Stimulated activated CD8-positive, alpha-beta memory T cell treated with anti-CD3 and anti-CD28 coated beads, Interleukin-12 subunit alpha, Interleukin-12 subunit beta, amount 100 ng/mL, for 24 hours (primary cell): ENCODE measurements at regions not wholly inside any gene's neighbourhood (a gene's known extent, or its start where the extent isn't known, plus 50 kb on each side); places are given as distances from the start of the nearest gene placed in this dataset.
"Not testable (repeated sequence)": the region's sequence is repeated elsewhere in the genome, so short reads cannot be mapped to it uniquely, and the experiment has no call there.

Experiments used
- DNase-seq: peaks from one replicate; pipeline ENCODE4 v3.0.0-alpha.2; 2020; ENCODE audit errors: extremely low read depth

DNA sequence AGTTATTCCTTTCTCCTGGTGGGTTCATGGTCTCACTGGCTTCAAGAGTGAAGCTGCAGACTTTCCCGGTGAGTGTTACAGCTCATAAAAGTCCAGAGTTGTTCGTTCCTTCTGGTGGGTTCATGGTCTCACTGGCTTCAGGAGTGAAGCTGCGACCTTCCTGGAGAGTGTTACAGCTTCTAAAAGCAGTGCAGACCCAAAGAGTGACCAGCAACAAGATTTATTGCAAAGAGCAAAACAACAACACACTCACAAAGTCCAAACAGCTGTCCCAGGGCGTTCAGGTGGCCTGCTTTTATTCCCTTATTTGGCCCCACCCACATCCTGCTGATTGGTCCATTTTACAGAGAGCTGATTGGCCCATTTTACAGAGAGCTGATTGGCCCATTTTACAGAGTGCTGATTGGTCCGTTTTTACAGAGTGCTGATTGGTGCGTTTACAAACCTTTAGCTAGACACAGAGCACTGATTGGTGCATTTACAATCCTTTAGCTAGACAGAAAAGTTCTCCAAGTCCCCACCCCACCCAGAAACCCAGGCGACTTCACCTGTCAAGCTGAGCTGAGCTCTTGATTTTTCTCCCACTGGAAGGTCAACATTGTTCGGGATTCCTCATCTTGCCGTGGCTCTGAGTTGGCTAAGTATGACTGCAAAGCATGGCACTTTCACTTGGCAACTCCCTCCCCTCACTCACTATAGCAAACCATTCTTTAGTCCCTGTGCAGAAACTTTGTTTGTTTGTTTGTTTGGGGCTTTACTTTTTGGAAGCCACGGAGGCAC, 87.3 kb upstream of the EEPD1 start:
- DNase-seq: not testable (repeated sequence)

DNA sequence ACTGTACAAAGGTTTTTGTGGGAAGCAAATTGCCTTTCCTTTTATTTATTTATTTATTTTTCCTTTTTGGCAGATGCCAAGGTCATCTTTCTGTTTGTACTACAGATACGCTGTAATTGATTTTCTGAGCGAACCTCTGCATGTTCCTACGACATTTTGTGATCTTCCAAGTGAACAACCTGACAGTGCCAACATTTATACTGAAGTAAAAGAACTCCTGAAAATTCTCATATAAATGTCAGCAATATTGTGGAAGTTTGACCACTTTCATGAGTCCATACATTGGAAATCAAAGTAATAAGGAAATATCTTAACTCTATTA, 86.8 kb upstream of the EEPD1 start:
- DNase-seq: no peak

DNA sequence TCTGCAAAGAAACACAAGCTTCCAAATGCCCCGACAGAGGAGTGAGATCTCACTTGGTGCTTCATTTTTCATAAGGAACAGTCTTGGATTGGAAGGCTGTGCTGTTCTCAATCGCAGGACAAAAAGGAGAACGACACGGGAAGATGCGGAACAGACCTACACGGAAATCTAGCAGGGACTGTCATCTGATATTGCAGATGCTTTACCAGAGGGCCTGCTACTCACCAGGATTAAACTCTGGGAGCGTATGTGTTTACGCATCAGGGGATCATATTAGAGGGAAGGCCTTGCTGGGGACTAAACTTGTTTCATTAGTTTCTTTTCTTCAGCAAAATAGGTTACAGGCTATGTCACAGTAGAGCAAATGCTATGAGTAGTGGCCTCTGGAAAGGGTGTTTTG, 82.8 kb upstream of the EEPD1 start:
- DNase-seq: no peak

DNA sequence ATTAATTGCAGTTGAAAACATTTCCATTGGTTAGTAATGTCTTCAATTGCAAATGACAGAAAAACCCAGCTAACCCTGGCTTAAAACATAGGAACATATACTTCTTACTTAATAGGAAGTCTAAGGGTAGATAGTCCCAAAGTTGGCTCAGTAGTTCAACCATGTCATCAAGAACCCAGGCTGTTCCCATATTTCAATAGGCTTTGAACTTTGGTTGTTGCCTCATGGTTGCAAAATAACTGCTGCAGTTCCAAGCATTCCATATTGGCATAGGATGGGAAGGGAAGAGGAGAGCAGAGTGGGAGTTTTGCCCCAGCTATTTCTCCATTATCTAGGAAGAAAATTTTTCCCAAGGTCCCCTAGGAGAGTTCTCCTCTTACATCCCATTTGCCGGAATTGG, 81.4 kb upstream of the EEPD1 start:
- DNase-seq: no peak

DNA sequence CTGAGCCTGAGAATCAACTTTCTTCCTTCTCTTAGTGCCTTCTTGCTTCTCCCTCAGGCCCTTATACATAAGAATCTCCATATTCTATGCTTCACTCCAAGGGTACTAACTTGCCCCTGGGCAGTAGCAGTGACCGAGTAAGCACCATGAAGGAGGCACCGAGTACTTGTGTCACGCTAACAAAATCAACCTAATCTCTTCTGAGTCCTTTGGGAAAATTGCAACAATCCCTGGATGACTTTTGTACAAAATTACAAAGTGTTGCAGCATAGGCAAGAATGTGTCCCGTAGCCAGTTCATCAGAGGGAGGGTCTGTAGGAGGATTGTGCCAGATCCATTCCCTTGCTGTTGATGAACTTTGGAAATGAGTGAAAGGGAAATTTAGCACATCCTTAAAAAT, 80.4 kb upstream of the EEPD1 start:
- no peak for DNase-seq

DNA sequence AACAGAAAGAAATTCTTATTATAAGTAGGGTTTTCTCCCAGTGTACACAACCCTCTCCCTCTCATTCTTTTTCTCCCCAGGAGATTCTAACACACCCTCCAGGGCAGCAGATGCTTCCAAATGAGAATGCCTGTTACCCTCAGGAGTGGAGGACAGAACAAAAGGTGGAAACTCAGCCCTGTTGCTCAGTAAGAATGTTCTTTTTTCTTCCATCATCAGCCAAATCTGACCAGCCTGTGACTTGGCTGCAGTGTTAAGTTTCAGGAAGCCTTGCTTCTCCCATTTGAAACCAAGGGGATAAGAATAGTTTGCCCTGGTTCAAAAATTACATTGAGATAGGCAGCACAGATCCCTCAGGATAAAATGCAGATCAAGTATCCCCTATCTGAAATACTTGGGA, 77.5 kb upstream of the EEPD1 start:
- no peak for DNase-seq

DNA sequence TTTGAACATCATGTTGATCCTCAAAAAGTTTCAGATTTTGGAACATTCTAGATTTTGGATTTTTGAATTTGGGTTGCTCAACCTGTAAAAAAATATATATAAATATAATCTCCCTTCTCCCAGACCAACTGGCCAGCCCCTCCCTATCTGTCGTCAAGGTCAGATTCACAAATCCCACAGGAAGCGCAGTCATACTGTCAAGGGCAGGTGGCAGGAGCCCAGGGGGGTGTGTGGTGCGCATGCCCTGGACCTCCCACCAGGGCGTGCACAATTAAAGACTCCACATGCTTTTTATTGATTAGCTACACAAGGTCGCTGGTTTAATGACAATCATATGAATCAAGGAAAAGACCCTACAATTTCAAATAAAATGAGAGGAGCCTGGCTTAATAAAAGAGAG, 77.0 kb upstream of the EEPD1 start:
- no peak for DNase-seq

DNA sequence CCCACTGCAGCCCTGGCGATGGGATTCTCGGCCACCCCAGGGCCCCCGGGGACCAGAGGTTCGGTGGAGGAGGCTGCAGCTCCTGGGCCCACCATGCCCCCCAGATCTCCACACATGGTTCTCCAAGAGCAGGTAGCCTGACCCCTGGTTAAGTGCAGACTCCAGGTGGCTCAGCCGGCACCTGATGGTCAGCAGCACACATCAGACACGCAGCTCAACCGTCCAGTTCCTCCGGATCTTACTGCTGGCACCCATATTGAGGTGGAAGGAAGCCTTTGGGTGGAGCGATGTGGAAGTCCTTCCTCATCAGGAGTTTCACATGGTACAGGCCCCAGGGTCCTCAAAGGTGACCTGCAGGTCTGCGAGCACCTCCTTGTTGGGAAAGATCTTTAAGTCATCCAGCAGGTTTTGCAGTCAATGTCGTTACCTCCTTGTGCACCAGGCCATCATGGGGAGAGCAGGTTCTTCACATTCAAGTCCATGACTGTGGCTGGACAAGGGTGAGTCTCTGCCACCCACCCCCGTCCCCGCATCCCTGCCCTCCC, 74.2 kb upstream of the EEPD1 start:
- no peak for DNase-seq

DNA sequence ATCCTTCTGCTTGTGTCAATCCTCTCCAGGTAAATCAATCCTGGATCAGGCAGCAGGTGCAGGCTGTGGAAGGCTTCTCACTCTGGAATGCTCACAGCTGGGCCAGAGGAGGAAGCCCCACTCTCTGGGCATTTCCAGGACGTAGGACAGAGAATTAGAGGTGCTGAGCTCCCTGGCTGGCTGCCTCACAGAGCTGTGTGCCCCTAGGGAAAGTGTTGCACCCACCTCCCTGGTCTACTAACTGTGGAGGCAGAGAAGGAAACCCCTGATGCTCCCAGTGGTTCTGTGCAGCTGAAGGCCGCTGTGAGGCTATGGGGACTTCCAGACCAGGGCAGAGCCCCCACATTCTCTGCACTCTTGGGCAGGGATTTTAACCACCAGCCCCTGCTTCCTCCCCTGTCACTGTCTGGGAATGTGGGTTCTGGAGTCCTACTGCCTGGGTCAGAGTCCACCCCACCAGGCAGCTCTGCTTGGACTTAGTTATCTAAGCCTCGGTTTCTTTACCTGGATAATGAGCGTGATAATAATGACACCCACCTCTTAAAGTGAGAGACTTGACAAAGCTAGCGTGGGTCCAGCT, 73.5 kb upstream of the EEPD1 start:
- no peak for DNase-seq

DNA sequence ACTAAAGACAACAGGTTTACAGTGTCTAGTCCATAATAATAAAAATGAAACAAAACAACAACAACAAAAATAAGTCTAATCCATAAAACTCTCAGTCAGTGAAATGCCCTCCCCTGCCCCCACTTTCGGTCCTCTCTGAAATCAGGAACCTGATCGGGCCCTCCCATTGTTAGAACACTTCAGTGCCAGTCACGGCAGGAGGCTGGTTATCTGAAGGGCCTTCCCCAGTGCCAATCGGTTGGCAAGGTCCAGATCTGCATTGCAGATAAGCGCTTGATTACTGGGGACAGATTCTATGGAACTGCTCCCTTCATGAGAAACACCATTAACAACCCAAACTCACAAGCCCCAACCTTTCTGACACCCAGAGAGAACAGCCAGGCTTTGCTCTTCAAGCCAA, 72.2 kb upstream of the EEPD1 start:
- DNase-seq: no peak

DNA sequence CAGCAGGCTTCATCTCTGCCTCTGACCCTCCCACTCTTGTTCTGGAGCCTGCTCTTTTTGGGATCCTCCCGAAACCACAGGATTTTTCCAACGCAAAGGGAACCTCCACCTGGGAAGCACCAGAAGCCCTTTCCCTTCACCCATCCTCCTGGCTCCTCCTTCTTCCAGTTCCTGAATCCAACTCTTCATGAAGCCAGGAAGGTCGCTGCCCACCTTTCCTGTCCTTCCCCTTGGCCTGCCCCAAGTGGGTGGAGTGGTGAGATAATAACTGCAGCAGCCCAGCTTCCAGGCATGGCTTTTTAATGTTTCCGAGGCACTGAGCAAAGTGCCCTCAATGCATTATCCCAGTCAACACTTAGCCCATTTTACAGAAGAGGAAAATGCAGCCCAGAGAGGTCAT, 70.8 kb upstream of the EEPD1 start:
- no peak for DNase-seq

DNA sequence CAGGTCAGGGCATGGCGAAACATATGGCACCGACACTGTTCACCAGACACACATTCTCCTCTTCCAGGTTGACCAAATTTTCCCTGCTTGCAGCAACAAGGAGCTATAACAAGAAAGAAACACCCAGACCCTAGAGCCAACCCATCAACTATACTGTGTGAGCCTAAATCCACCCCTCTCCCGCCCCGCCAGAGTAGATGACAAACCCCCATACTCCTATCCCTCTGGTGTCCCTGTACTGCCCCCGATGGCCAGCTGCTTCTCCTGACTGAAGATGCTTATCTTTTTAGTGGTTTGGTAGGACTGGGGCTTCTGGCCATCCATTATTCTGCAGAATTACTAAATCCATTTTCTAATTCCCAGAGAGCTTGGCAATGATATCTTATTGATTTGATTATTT, 70.1 kb upstream of the EEPD1 start:
- no peak for DNase-seq

DNA sequence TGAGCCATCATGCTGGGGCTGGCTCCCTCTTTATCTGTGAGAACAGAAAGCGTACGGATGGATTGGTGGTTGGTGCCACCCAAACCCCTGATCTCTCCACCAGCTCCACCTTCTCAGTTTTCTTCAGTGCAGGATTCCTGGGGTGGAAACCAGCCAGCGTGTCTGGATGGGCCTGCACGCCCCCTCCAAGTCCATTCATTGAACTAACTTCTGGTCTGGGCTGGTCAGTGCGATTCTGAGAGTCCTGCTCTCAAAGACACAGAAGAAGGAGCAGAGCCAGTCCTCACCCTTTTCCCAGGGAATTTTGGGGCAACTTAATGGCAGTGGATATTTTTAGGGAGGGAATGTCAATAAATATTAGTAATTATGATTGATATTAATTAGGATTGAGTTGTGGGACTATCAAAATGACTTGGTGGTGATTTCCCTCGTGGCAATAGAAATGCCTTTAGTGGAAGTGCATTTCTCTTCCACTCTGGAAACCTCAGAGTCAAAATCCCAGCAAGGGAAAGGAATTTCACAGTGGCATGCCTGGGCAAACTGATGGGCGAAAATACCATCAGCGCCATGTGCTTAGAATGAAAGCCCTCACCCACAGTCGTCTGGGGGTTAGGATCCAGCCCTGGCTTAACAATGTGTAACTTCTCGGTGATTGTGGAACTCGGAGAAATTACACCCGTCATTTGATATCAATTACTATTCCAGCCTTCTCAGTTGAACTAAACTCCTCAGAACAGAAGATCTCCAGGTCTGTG, 69.3 kb upstream of the EEPD1 start:
- DNase-seq: no peak

DNA sequence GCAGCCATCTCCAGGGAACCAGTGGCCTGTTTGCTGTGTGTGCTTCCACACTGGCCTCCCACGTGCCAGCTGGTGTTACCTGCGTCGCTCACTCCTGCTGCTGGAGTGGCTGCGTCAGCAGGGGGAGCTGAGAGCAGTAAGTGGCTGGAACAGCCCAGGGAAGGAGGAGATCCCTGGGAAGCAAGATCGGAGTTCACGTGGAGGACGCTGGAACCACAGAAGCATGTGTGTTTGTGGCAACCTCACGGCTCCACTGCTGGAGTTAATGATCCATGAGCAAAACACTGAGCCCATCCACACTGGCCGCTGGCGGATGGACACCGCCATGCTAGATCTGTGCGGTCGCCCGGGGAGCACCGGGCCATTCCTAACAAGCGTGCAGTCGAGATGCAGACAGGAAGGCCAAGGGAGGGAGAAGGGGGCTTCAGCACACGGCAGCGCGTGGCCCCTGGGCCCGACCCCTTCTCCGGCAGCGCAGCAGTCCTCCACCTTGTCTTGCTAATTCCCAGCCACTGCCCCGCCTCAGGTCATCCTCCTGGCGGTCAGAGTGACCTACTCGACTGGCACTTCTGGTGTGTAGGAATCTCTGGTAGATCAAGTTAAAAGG, 68.5 kb upstream of the EEPD1 start:
- no peak for DNase-seq

DNA sequence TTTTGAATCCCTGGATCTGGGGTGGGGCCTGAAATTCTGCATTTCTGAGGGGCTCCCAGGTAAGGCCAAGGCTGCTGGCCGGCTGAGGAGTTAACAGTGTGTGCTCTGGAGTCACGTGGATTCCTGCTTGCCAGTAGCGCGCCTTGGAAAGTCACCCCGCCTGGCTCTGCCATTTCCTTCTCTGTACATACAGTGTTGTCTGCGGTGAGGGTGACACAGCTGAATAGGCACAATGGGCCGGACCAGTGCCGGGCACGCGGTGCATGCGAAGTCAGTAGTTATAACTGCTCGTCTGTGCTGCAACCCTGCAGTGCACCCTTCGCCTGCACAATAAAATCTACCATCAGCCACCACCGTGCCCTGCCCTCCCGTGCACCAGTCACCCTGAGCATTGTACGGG, 68.0 kb upstream of the EEPD1 start:
- DNase-seq: no peak

DNA sequence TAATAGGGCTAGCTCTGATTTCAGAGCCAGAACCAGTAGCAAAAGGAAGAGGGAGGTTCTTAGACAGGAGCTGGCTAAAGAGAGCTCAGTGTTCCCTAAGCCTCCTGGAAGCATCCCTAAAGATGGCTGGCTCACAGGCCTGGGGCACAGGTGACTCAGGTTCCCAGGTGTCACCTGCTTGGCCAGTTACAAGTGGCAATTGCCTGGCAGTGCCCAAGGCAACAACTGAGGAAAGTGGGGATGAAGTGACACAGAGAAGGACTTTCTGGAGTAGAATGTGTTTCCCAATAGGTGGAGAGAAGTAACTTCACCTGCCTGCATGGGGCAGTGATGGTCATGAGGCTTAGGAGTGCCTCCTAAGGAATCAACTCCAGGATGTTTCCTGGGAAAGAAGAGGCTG, 66.5 kb upstream of the EEPD1 start:
- DNase-seq: no peak

DNA sequence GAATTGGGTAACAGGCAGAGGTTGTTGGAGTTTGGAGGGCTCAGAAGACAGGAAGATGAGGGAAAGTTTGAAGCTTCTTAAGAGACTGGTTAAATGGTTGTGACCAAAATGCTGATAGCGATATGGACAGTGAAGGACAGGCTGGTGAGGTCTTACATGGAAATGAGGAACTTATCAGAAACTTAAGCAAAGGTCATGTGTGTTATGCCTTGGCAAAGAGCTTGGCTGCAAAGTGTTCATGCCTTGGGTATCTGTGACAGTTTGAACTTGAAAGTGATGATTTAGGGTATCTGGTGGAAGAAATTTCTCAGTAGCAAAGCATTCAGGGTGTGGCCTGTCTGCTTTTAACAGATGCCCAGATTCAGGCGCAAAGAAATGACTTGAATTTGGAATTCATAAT, 64.5 kb upstream of the EEPD1 start:
- DNase-seq: no peak

DNA sequence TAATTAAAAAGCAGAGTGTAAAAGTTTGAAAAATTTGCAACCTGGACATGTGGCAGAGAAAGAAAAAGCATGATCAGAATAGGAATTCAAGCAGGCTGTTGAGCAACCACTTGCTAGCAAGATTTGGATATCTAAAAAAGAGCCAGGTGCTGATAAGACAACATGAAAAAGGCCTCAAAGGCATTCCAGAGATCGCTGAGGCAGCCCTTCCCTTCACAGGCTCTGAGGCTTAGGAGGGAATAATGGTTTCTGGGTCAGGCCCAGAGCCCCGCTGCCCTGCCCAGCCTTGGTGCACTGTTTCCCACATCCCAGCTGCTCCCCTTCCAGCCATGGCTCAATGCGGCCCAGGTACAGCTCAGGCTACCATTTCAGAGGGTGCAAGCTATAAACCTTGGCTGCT, 64.1 kb upstream of the EEPD1 start:
- DNase-seq: no peak

DNA sequence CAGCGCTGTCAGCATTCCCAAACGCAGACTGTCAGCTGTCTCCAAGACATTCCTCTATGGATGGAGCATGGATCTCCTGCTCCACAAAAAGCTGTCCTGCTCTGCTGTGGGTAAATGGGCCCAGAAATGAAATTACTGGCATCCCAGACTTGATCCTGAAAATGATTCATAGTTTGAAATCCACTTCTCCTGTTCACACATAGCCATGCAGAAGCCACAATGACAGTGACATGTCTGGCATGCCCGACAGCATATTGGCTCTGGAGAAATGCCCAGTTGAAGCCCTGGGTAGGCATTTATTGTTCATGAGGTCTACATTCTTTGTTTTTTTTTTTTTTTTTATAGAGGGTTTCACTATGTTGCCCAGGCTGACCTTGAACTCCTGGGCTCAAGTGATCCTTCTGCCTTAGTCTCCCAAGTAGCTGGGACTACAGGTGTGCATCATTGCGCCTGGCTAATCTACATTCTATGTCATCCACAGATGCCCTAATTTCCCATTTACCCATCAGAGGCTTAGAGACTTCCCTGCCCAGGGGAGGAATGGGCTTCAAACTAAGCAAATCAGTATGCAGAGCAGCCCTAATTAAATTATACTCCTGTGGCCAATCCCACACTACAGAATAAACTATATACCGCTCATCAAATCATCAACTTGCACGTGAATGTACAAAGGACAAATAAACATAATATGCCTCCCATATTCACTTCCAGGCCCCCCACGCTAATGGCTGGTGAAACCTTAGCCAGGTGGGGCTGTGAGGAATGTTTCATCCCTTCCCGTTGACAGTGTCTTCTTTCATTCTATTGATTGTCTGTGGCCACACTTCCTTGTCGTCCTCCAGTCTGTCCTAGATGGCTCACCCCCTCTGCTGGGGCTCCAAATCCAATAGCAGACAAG, 61.8 kb upstream of the EEPD1 start:
- no peak for DNase-seq

DNA sequence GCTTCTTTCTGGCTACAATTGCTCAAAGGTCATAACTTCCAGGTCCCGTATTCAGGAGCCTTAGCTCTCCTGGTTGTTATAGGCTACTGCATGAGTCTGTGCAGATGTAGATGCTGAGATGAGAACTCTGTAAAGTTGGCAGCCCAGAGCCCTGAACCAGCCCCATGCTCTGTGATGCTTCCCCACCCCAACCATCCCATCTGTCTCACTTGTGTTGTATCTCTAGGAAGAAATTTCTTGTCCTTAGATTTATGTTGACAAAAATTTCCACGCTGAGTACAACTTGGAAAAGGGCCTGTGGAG, 61.2 kb upstream of the EEPD1 start:
- no peak for DNase-seq

DNA sequence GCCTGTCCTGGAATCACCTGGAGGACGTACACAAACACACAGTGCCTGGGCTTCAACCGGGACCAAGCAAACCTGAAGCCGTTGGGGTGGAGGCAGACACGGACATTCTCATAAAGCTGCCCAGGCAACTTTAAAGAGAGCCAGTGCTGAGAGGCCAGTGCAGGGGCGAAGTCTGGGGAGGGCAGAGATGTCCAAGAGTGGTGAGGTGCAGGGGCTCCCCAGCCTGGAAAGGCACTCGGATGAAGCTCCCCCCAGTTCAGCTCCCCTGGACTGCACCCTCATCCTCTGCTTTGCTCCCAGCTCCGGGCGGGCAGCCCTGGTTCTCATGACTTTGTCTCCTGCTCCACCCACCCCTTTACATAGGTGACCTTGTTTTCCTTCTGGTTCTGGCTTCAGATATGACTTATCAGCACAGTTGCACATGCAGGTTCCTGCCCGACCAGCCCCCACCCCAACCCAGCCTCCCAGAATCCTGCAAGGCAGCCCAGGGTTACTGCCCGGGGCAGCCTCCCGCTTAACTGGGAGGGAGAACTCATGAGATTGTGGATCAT, 60.8 kb upstream of the EEPD1 start:
- DNase-seq: no peak
